PC-9 (cell line): ENCODE measurements at regions not wholly inside any gene's neighbourhood (a gene's known extent, or its start where the extent isn't known, plus 50 kb on each side); places are given as distances from the start of the nearest gene placed in this dataset.

Experiments
- BruUV-seq: library from RNA; stranded (reverse); fragments of 400-500 nt; replicated peaks from 2 replicates; lab custom pipeline; 2021; lab: Mats Ljungman, UMichigan
- CTCF ChIA-PET: fragments of 300-600 bp; sonication (Branson Sonifier 250); formaldehyde crosslinking; loops from one replicate; lab custom pipeline; 2022; ENCODE audit warnings: antibody characterized with exemption; lab: Charles Lee
- POLR2A ChIA-PET: fragments of 300-600 bp; sonication (Branson Sonifier 250); formaldehyde crosslinking; loops from one replicate; lab custom pipeline; 2022; ENCODE audit warnings: antibody characterized with exemption; ENCODE audit not compliant: unreplicated experiment; lab: Charles Lee
- DNase-seq, 2 experiments: peaks; one replicate each; pipeline versions ENCODE4 v3.0.0 to v3.0.0-alpha.2; 2015 to 2022; ENCODE audit warnings: mixed read lengths in 1 of 2
- H2AFZ ChIP-seq: fragments of 200-600 bp; sonication (generic); 2 replicates; pipeline ENCODE4 v1.8.1; 2017; ENCODE audit warnings: antibody characterized with exemption
- H3F3A ChIP-seq: fragments of 200-600 bp; sonication (generic); 2 replicates; pipeline ENCODE4 v1.8.1; 2017; ENCODE audit warnings: antibody characterized with exemption, mild to moderate bottlenecking, low read depth; ENCODE audit not compliant: insufficient read depth
- H3K27ac ChIP-seq: fragments of 200-600 bp; sonication (generic); 2 replicates; pipeline ENCODE4 v1.6.1; 2016; ENCODE audit warnings: mixed run types
- H3K27me3 ChIP-seq: fragments of 200-600 bp; sonication (generic); 2 replicates; pipeline ENCODE4 v1.6.1; 2016; ENCODE audit warnings: low read depth, mixed run types; ENCODE audit not compliant: insufficient read depth
- H3K36me3 ChIP-seq: fragments of 200-600 bp; sonication (generic); 2 replicates; pipeline ENCODE4 v1.6.1; 2016; ENCODE audit warnings: low read depth, mixed run types
- H3K4me1 ChIP-seq: fragments of 200-600 bp; sonication (generic); replicated peaks from 2 replicates; pipeline ENCODE4 v1.6.1; 2016; ENCODE audit warnings: mixed run types; ENCODE audit not compliant: insufficient read depth
- H3K4me2 ChIP-seq: fragments of 200-600 bp; sonication (generic); 2 replicates; pipeline ENCODE4 v1.6.1; 2017; ENCODE audit warnings: mixed run types
- H3K4me3 ChIP-seq: fragments of 200-600 bp; sonication (generic); 2 replicates; pipeline ENCODE4 v1.6.1; 2016; ENCODE audit warnings: mixed run types
- H3K79me2 ChIP-seq: fragments of 200-600 bp; sonication (generic); 2 replicates; pipeline ENCODE4 v1.6.1; 2017; ENCODE audit warnings: low read depth, mixed run types
- H3K9me2 ChIP-seq: fragments of 200-600 bp; sonication (generic); 2 replicates; pipeline ENCODE4 v1.8.1; 2017; ENCODE audit warnings: mild to moderate bottlenecking; ENCODE audit not compliant: insufficient read depth
- H3K9me3 ChIP-seq: fragments of 200-600 bp; sonication (generic); 2 replicates; pipeline ENCODE4 v1.8.1; 2016; ENCODE audit warnings: low read depth; ENCODE audit not compliant: insufficient read depth
- H4K20me1 ChIP-seq: fragments of 200-600 bp; sonication (generic); 2 replicates; pipeline ENCODE4 v1.8.1; 2017; ENCODE audit not compliant: insufficient read depth
- CTCF ChIP-seq: fragments of 200-600 bp; sonication (generic); conservative IDR thresholded peaks from 2 replicates; pipeline ENCODE4 v1.6.1; 2017; ENCODE audit warnings: mixed run types, antibody characterized with exemption, mild to moderate bottlenecking, moderate library complexity
- EZH2 ChIP-seq: fragments of 200-600 bp; sonication (generic); IDR thresholded peaks from 2 replicates; pipeline ENCODE4 v1.8.0; 2017; ENCODE audit warnings: antibody characterized with exemption, low read depth
- intact Hi-C: fragments of 100-400 bp; cut with micrococcal nuclease; formaldehyde crosslinking; loops from one replicate; pipeline ENCODE4 v1.10.0; 2022; ENCODE audit not compliant: unreplicated experiment

- Histone ChIP-seq H3K9me2 (no peaks in the 10 kb centered on the region), H3K27ac (no peak overlapping the region), H4K20me1 (no peaks in the 10 kb centered on the region), H3K27me3 (peaks cover 4% of the 10 kb centered on the region; the same call in 1 of the 2 replicates), H3K36me3 (no peaks in the 10 kb centered on the region), H3K4me3 (no peak overlapping the region), H2AFZ (no peak overlapping the region), H3K79me2 (no peaks in the 10 kb centered on the region), H3K4me1 (no peaks in the 10 kb centered on the region), H3K4me2 (no peak overlapping the region), H3K9me3 (no peaks in the 10 kb centered on the region), H3F3A (no peaks in the 10 kb centered on the region)
- no TSS peak for BruUV-seq
- no peak for DNase-seq
- POLR2A ChIA-PET, result no interaction called here
- intact Hi-C loops, result loop anchor here (10.0 kb wide), 1 partner anchor 681 kb away; no protein-coding TSS in a partner anchor
- CTCF ChIA-PET, result no interaction called here
- TF ChIP-seq CTCF, result no peak
- TF ChIP-seq EZH2, result no peak
These were observed 301.8 kb downstream of the SP3 start for GRCh38 chr2:173663353-173663752.

- Histone ChIP-seq H4K20me1 (no peaks in the 10 kb centered on the region), H3K27me3 (peaks cover 4% of the 10 kb centered on the region; the same call in 1 of the 2 replicates), H3K9me2 (no peaks in the 10 kb centered on the region), H3K27ac (no peak overlapping the region), H3K4me2 (no peak overlapping the region), H3K4me1 (no peaks in the 10 kb centered on the region), H3K79me2 (no peaks in the 10 kb centered on the region), H3F3A (no peaks in the 10 kb centered on the region), H2AFZ (no peak overlapping the region), H3K9me3 (no peaks in the 10 kb centered on the region), H3K36me3 (no peaks in the 10 kb centered on the region), H3K4me3 (no peak overlapping the region)
- no TSS peak for BruUV-seq
- TF ChIP-seq EZH2 (no peak), CTCF (no peak)
- no peak for DNase-seq
- CTCF ChIA-PET, result no interaction called here
- intact Hi-C loops, result loop anchor here (10.0 kb wide), 1 partner anchor 681 kb away; no protein-coding TSS in a partner anchor
- POLR2A ChIA-PET, result no interaction called here
These were observed 301.2 kb downstream of the SP3 start for GRCh38 chr2:173663835-173664512.

- Histone ChIP-seq H3K4me3 (no peak overlapping the region), H3K9me3 (no peaks in the 10 kb centered on the region), H3K4me1 (peaks cover 4% of the 10 kb centered on the region; the same call in 1 of the 2 replicates), H4K20me1 (no peaks in the 10 kb centered on the region), H3K27me3 (peaks cover 4% of the 10 kb centered on the region; the same call in 1 of the 2 replicates), H2AFZ (no peak overlapping the region), H3K36me3 (no peaks in the 10 kb centered on the region), H3K79me2 (no peaks in the 10 kb centered on the region), H3K9me2 (no peaks in the 10 kb centered on the region), H3K27ac (no peak overlapping the region), H3K4me2 (no peak overlapping the region), H3F3A (no peaks in the 10 kb centered on the region)
- intact Hi-C loops, result loop anchor here (10.0 kb wide), 1 partner anchor 680 kb away; no protein-coding TSS in a partner anchor
- TF ChIP-seq CTCF (no peak), EZH2 (no peak)
- CTCF ChIA-PET, result no interaction called here
- POLR2A ChIA-PET, result no interaction called here
- no TSS peak for BruUV-seq
- DNase-seq, result no peak
These were observed 300.7 kb downstream of the SP3 start for GRCh38 chr2:173664513-173664910.
